H1 (cell line): ENCODE measurements at regions not wholly inside any gene's neighbourhood (a gene's known extent, or its start where the extent isn't known, plus 50 kb on each side); places are given as distances from the start of the nearest gene placed in this dataset.

Experiments used
- CTCF ChIA-PET: fragments of 300-600 bp; sonication (Branson Sonifier 250); formaldehyde crosslinking; loops from one replicate; lab custom pipeline; 2021; ENCODE audit not compliant: partially characterized antibody; lab: Charles Lee
- POLR2A ChIA-PET: fragments of 300-600 bp; sonication (Branson Sonifier 250); formaldehyde crosslinking; loops from one replicate; lab custom pipeline; 2021; ENCODE audit warnings: inconsistent platforms; ENCODE audit not compliant: partially characterized antibody; lab: Charles Lee
- DNase-seq, 2 experiments: peaks; one replicate each; pipeline versions ENCODE4 v3.0.0 to v3.0.0-alpha.2; 2010 to 2022; ENCODE audit warnings: low spot score in 2 of 2, low read depth in 1 of 2, mixed read lengths in 1 of 2
- FAIRE-seq: peaks from 2 replicates; lab custom pipeline; 2011; peaks lifted over from hg19 to GRCh38; lab: Jason Lieb, UNC
- H2AFZ ChIP-seq: 2 replicates; pipeline ENCODE4 v1.8.1; 2012; ENCODE audit warnings: low read length, inconsistent platforms
- H2AK5ac ChIP-seq: 2 replicates; pipeline ENCODE4 v1.6.1; 2013; ENCODE audit warnings: low read depth, low read length
- H2BK120ac ChIP-seq: replicated peaks from 2 replicates; pipeline ENCODE3; 2013; ENCODE audit warnings: low read depth, low read length, inconsistent platforms
- H2BK12ac ChIP-seq: 2 replicates; pipeline ENCODE4 v1.6.1; 2013; ENCODE audit warnings: low read depth, low read length
- H2BK15ac ChIP-seq: 2 replicates; pipeline ENCODE4 v1.6.1; 2013; ENCODE audit warnings: low read length
- H2BK20ac ChIP-seq: 2 replicates; pipeline ENCODE4 v1.6.1; 2013; ENCODE audit warnings: low read length
- H2BK5ac ChIP-seq: 2 replicates; pipeline ENCODE4 v1.6.1; 2013; ENCODE audit warnings: low read depth, low read length
- H3K14ac ChIP-seq: 2 replicates; pipeline ENCODE4 v1.6.1; 2013; ENCODE audit warnings: inconsistent platforms; ENCODE audit not compliant: insufficient read length
- H3K18ac ChIP-seq: 2 replicates; pipeline ENCODE4 v1.6.1; 2013; ENCODE audit warnings: low read length; ENCODE audit errors: extremely low read depth
- H3K23ac ChIP-seq: 2 replicates; pipeline ENCODE4 v1.6.1; 2013; ENCODE audit warnings: inconsistent platforms; ENCODE audit not compliant: insufficient read length
- H3K23me2 ChIP-seq: 2 replicates; pipeline ENCODE4 v1.6.1; 2013; ENCODE audit warnings: low read depth, low read length
- H3K27ac ChIP-seq: 2 replicates; pipeline ENCODE4 v1.6.1; 2011; ENCODE audit warnings: low read depth, low read length, inconsistent platforms
- H3K27me3 ChIP-seq, 4 experiments: replicated peaks in 1 of 4; 1 replicate in 1 of 4; 2 replicates in 3 of 4; pipeline versions ENCODE4 v1.6.1 to v1.8.1; 2011 to 2013; ENCODE audit warnings: low read length in 3 of 4, mild to moderate bottlenecking in 3 of 4, inconsistent platforms in 2 of 4, mixed read lengths in 2 of 4, moderate library complexity in 1 of 4; ENCODE audit not compliant: control insufficient read depth in 3 of 4, insufficient read depth in 3 of 4; ENCODE audit errors: extremely low read depth in 1 of 4
- H3K36me3 ChIP-seq, 4 experiments: 2 replicates each; pipeline versions ENCODE4 v1.6.1 to v1.8.1; 2011 to 2013; ENCODE audit warnings: mild to moderate bottlenecking in 4 of 4, low read length in 3 of 4, moderate library complexity in 2 of 4, control low read depth in 1 of 4, inconsistent platforms in 1 of 4; ENCODE audit not compliant: insufficient read depth in 4 of 4, control insufficient read depth in 2 of 4
- H3K4ac ChIP-seq: replicated peaks from 2 replicates; pipeline ENCODE3; 2013; ENCODE audit warnings: low read length, low read depth, mixed read lengths, inconsistent platforms; ENCODE audit not compliant: insufficient read length
- H3K4me1 ChIP-seq, 4 experiments: replicated peaks in 1 of 4; 1 replicate in 1 of 4; 2 replicates in 3 of 4; pipeline versions ENCODE4 v1.6.1 to v1.8.1; 2011 to 2013; ENCODE audit warnings: low read length in 3 of 4, inconsistent platforms in 2 of 4, mixed read lengths in 1 of 4; ENCODE audit not compliant: insufficient read depth in 4 of 4, control insufficient read depth in 3 of 4
- H3K4me2 ChIP-seq, 2 experiments: 2 replicates each; pipeline versions ENCODE4 v1.6.1 to v1.8.1; 2011 to 2013; ENCODE audit warnings: low read depth in 2 of 2, low read length in 2 of 2, control low read depth in 1 of 2, inconsistent platforms in 1 of 2, mild to moderate bottlenecking in 1 of 2; ENCODE audit not compliant: insufficient read depth in 1 of 2
- H3K4me3 ChIP-seq, 4 experiments: fragments of 200-600, 300-600 bp in 1 of 4; sonication (generic), shearing (Covaris generic), sonication (Bioruptor Twin) in 1 of 4; 2 replicates each; pipeline versions ENCODE4 v1.5.1 to v1.8.1; 2011 to 2016; ENCODE audit warnings: low read length in 4 of 4, low read depth in 3 of 4, control low read depth in 2 of 4, inconsistent platforms in 2 of 4, mild to moderate bottlenecking in 2 of 4, mixed read lengths in 1 of 4, moderate library complexity in 1 of 4; ENCODE audit not compliant: insufficient read depth in 2 of 4; ENCODE audit errors: extremely low read depth in 1 of 4
- H3K56ac ChIP-seq: replicated peaks from 2 replicates; pipeline ENCODE3; 2013; ENCODE audit warnings: low read depth, mild to moderate bottlenecking, mixed read lengths, low read length, inconsistent platforms; ENCODE audit not compliant: insufficient read length
- H3K79me1 ChIP-seq: 2 replicates; pipeline ENCODE4 v1.6.1; 2013; ENCODE audit warnings: low read depth, low read length, control low read depth
- H3K79me2 ChIP-seq, 2 experiments: 2 replicates each; pipeline versions ENCODE4 v1.6.1 to v1.8.1; 2012 to 2013; ENCODE audit warnings: low read length in 2 of 2, mild to moderate bottlenecking in 2 of 2, inconsistent platforms in 1 of 2; ENCODE audit not compliant: insufficient read depth in 2 of 2, control insufficient read depth in 1 of 2
- H3K9ac ChIP-seq, 4 experiments: replicated peaks in 1 of 4; 1 replicate in 1 of 4; 2 replicates in 3 of 4; pipeline versions ENCODE4 v1.6.1 to v1.8.1; 2011 to 2013; ENCODE audit warnings: low read depth in 3 of 4, low read length in 3 of 4, control low read depth in 2 of 4, mild to moderate bottlenecking in 2 of 4, moderate library complexity in 2 of 4, inconsistent platforms in 1 of 4; ENCODE audit errors: extremely low read depth in 1 of 4
- H3K9me3 ChIP-seq, 2 experiments: 2 replicates each; pipeline versions ENCODE4 v1.6.1 to v1.8.1; 2012 to 2013; ENCODE audit warnings: mild to moderate bottlenecking in 2 of 2, moderate library complexity in 2 of 2, control low read depth in 1 of 2, inconsistent platforms in 1 of 2, low read depth in 1 of 2, low read length in 1 of 2, mixed read lengths in 1 of 2; ENCODE audit not compliant: insufficient read depth in 2 of 2
- H4K20me1 ChIP-seq, 2 experiments: replicated peaks in 1 of 2; 2 replicates each; pipeline versions ENCODE3 to v1.8.1; 2011 to 2013; ENCODE audit warnings: inconsistent platforms in 2 of 2, low read length in 2 of 2, mild to moderate bottlenecking in 1 of 2; ENCODE audit not compliant: insufficient read depth in 2 of 2, control insufficient read depth in 1 of 2
- H4K5ac ChIP-seq: 2 replicates; pipeline ENCODE4 v1.6.1; 2013; ENCODE audit warnings: low read length, low read depth, mixed read lengths, inconsistent platforms; ENCODE audit not compliant: insufficient read length
- H4K8ac ChIP-seq: 2 replicates; pipeline ENCODE4 v1.8.0; 2013; ENCODE audit warnings: mild to moderate bottlenecking, moderate library complexity, low read length, inconsistent platforms; ENCODE audit not compliant: insufficient read depth; ENCODE audit errors: extremely low read depth
- H4K91ac ChIP-seq: replicated peaks from 2 replicates; pipeline ENCODE3; 2013; ENCODE audit warnings: low read length, mixed read lengths, inconsistent platforms; ENCODE audit not compliant: insufficient read length
- EP300 ChIP-seq, 2 experiments: IDR thresholded peaks; 1 replicate in 1 of 2; 2 replicates in 1 of 2; pipeline ENCODE4 v1.6.1; 2011 to 2012; ENCODE audit warnings: low read depth in 2 of 2, low read length in 2 of 2, mild to moderate bottlenecking in 2 of 2, borderline replicate concordance in 1 of 2, inconsistent platforms in 1 of 2, moderate library complexity in 1 of 2
- MAFK ChIP-seq: IDR thresholded peaks from 2 replicates; pipeline ENCODE4 v1.6.1; 2012; ENCODE audit warnings: low read depth, mild to moderate bottlenecking, improper control_type of control experiment, low read length
- WGBS, 2 experiments: shearing (Covaris generic) in 1 of 2; methylation state at CpG; one replicate each; pipeline versions ENCODE4 v1.1.6 to v1.1.7; 2013 to 2015; ENCODE audit warnings: low lambda C conversion rate in 2 of 2, mixed read lengths in 2 of 2, inconsistent platforms in 1 of 2, low coverage in 1 of 2, missing lambda C conversion rate in 1 of 2; ENCODE audit not compliant: insufficient replicate concordance in 2 of 2, insufficient coverage in 1 of 2, insufficient read length in 1 of 2; ENCODE audit errors: extremely low coverage in 1 of 2, missing lambda C conversion rate in 1 of 2; 5-methylcytosine and 5-hydroxymethylcytosine counted together

- no peaks in the 10 kb centered on the region for H3K23me2 ChIP-seq
- FAIRE-seq = no peak
- no peak overlapping the region for H3K27ac ChIP-seq
- no peaks in the 10 kb centered on the region for H4K20me1 ChIP-seq
- H3K23ac ChIP-seq = no peak overlapping the region
- H3K9ac ChIP-seq = no peak overlapping the region
- H2AK5ac ChIP-seq = no peak overlapping the region
- H3K79me2 ChIP-seq = no peaks in the 10 kb centered on the region
- H2BK20ac ChIP-seq = no peak overlapping the region
- H2AFZ ChIP-seq = no peak overlapping the region
- H3K56ac ChIP-seq = no peak overlapping the region
- 87% methylated on average over 6 of the region's 6 CpGs; no CpG with 5 or more reads in 1 of the 2 experiments for WGBS, 2 experiments
- no peak overlapping the region for H3K14ac ChIP-seq
- no peaks in the 10 kb centered on the region for H3K79me1 ChIP-seq
- no peaks in the 10 kb centered on the region for H3K4me1 ChIP-seq
- H2BK120ac ChIP-seq = no peak overlapping the region
- ChIA-PET CTCF (no interaction called here), POLR2A (no interaction called here)
- H3K4ac ChIP-seq = no peak overlapping the region
- no peaks in the 10 kb centered on the region for H3K27me3 ChIP-seq
- H4K5ac ChIP-seq = no peak overlapping the region
- H3K4me3 ChIP-seq = no peak overlapping the region
- no peak overlapping the region for H4K91ac ChIP-seq
- DNase-seq = no peak
- no peak overlapping the region for H4K8ac ChIP-seq
- no peak overlapping the region for H3K18ac ChIP-seq
- no peak overlapping the region for H2BK15ac ChIP-seq
- H2BK12ac ChIP-seq = no peak overlapping the region
- no peaks in the 10 kb centered on the region for H3K36me3 ChIP-seq
- TF ChIP-seq EP300 (IDR thresholded peaks at IDR 0.05; ENCODE audit: borderline replicate concordance in 1 of 2, low read depth in 2 of 2, low read length in 2 of 2) (no peak), MAFK (no peak)
- H3K4me2 ChIP-seq = no peak overlapping the region
- H2BK5ac ChIP-seq = no peak overlapping the region
- H3K9me3 ChIP-seq = no peaks in the 10 kb centered on the region
These were observed 154.3 kb upstream of the DCAF8L1 start for GRCh38 chrX:28135378-28136047.
